ENCODE measurements at regions not wholly inside any gene's neighbourhood (a gene's known extent, or its start where the extent isn't known, plus 50 kb on each side); places are given as distances from the start of the nearest gene placed in this dataset.

- no peaks in the 10 kb centered on the region for H3K9me3 ChIP-seq
- no peak for DNase-seq (ENCODE audit: low spot score)
- H3K27ac ChIP-seq, result no peak overlapping the region
- no peaks in the 10 kb centered on the region for H3K27me3 ChIP-seq
- no peak for TF ChIP-seq CTCF (IDR thresholded peaks at IDR 0.05)
- H3K4me1 ChIP-seq, result no peaks in the 10 kb centered on the region
- H3K36me3 ChIP-seq, result no peaks in the 10 kb centered on the region
- H3K4me3 ChIP-seq, result no peak overlapping the region
These were observed 161.5 kb downstream of the NRIP1 start for GRCh38 chr21:14903172-14903865.

DNA sequence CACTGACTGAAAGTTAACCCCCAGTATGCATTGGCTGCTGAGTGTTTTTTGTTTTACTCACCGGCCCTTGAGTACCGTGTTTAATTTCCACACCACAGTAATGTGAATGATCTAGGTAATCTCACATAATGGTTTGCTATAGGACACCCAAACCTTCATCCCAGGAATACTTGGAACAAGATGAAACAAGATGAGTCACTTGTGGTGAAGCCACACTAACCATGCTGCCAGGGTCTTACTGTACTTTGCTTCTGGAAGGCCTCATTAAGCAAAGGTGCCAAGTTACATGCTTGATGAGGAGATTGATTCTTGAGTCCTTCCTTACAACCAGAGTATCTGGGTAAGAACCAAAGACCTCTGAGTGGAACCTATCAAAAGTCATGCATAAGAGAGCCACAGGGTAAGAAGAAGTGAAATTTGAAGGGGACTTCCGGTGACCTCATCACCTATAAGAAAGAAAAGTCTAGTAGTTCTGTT, 163.3 kb downstream of the NRIP1 start:
- Histone ChIP-seq H3K9me3 (no peaks in the 10 kb centered on the region), H3K27ac (no peak overlapping the region), H3K4me1 (no peaks in the 10 kb centered on the region), H3K27me3 (no peaks in the 10 kb centered on the region), H3K36me3 (no peaks in the 10 kb centered on the region), H3K4me3 (no peak overlapping the region)
- TF ChIP-seq CTCF (IDR thresholded peaks at IDR 0.05), result no peak
- DNase-seq (ENCODE audit: low spot score), result no peak

DNA sequence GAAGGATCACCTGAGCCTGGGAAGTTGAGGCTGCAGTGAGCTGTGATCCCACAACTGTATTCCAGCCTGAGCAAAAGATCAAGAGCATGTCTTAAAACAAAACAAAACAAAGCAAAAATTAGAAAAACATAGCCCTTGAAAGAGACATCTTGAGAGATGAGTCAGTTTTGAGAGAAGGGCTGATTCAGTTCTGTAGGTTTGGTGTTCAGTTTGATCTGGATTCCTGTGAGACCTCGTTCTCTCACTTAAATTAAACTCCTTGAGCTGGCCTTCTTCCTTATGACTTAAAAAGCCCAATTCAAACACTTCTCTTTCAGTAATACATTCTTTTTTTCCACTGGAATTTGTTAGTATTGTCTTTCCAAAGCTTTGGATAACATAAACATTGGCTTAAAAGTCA, 164.2 kb downstream of the NRIP1 start:
- TF ChIP-seq CTCF (IDR thresholded peaks at IDR 0.05), result no peak
- no peak overlapping the region for H3K4me3 ChIP-seq
- H3K4me1 ChIP-seq, result no peaks in the 10 kb centered on the region
- no peak overlapping the region for H3K27ac ChIP-seq
- H3K27me3 ChIP-seq, result no peaks in the 10 kb centered on the region
- DNase-seq (ENCODE audit: low spot score), result no peak
- H3K9me3 ChIP-seq, result no peaks in the 10 kb centered on the region
- H3K36me3 ChIP-seq, result no peaks in the 10 kb centered on the region

- Histone ChIP-seq H3K27me3 (no peaks in the 10 kb centered on the region), H3K4me1 (no peaks in the 10 kb centered on the region), H3K36me3 (no peaks in the 10 kb centered on the region)
These were observed 164.7 kb downstream of the NRIP1 start for GRCh38 chr21:14900058-14900457.

DNA sequence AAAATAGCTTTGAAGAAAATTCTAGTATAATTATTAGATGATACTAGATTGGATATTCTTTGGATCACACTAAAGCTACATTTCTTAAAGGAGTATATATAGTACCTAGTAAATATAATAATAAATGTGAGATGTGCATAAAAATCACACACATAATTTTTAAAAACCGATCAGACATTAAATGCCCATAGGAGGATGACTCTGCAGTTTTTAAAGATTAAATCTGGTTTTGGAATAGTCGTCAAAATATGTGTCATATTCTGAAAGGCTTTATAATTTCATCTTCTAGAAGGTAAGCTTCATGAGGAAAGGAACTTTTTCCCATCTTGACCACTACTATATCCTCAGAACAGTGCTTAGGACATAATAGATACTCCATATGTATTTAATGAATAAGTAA, 169.0 kb downstream of the NRIP1 start:
- no peak overlapping the region for H3K4me3 ChIP-seq
- H3K27me3 ChIP-seq, result no peaks in the 10 kb centered on the region
- H3K36me3 ChIP-seq, result no peaks in the 10 kb centered on the region
- DNase-seq (ENCODE audit: low spot score), result no peak
- H3K27ac ChIP-seq, result no peak overlapping the region
- H3K9me3 ChIP-seq, result no peaks in the 10 kb centered on the region
- TF ChIP-seq CTCF (IDR thresholded peaks at IDR 0.05), result no peak
- no peaks in the 10 kb centered on the region for H3K4me1 ChIP-seq

More at GRCh38 chr21:14900058-14900457, 164.7 kb downstream of the NRIP1 start:
- TF ChIP-seq CTCF (IDR thresholded peaks at IDR 0.05), result no peak
- no peaks in the 10 kb centered on the region for H3K9me3 ChIP-seq
- no peak overlapping the region for H3K4me3 ChIP-seq
- H3K27ac ChIP-seq, result no peak overlapping the region
- no peak for DNase-seq (ENCODE audit: low spot score)

GRCh38 chr21:14890141-14890540, 174.7 kb downstream of the NRIP1 start:
- Histone ChIP-seq H3K27ac (no peak overlapping the region), H3K4me3 (no peak overlapping the region), H3K4me1 (peaks cover 0 to 12% of the 10 kb centered on the region in 2 donors), H3K36me3 (no peaks in the 10 kb centered on the region), H3K9me3 (no peaks in the 10 kb centered on the region), H3K27me3 (no peaks in the 10 kb centered on the region)
- DNase-seq (ENCODE audit: low spot score), result no peak
- no peak for TF ChIP-seq CTCF (IDR thresholded peaks at IDR 0.05)
